Stimulated activated CD4-positive, alpha-beta T cell treated with anti-CD3 and anti-CD28 coated beads, Interleukin-15, amount 100 ng/mL, for 24 hours (primary cell): ENCODE measurements at regions not wholly inside any gene's neighbourhood (a gene's known extent, or its start where the extent isn't known, plus 50 kb on each side); places are given as distances from the start of the nearest gene placed in this dataset.
"Not testable (repeated sequence)": the region's sequence is repeated elsewhere in the genome, so short reads cannot be mapped to it uniquely, and the experiment has no call there.

Source experiments
- DNase-seq: peaks from one replicate; pipeline ENCODE4 v3.0.0-alpha.2; 2020

GRCh38 chr4:190118519-190118918 lies 54.2 kb downstream of the DBET start:
- DNase-seq = not testable (repeated sequence)

- DNase-seq = not testable (repeated sequence)
Measured at GRCh38 chr4:190119474-190119873, 54.1 kb upstream of the DUX4 start.

- peak; percentile 46 for DNase-seq
Measured at GRCh38 chr4:190120111-190120514, 53.5 kb upstream of the DUX4 start.

GRCh38 chr4:190120537-190121001 lies 53.0 kb upstream of the DUX4 start:
- peak; percentile 29 for DNase-seq

GRCh38 chr4:190121076-190121671 lies 52.4 kb upstream of the DUX4 start:
- DNase-seq = not testable (repeated sequence)

GRCh38 chr4:190121759-190122158 lies 51.8 kb upstream of the DUX4 start:
- no peak for DNase-seq

- not testable (repeated sequence) for DNase-seq
Measured at GRCh38 chr4:190122161-190123142, 51.1 kb upstream of the DUX4 start.
